Heart left ventricle (tissue), 13 donors: ENCODE measurements at regions not wholly inside any gene's neighbourhood (a gene's known extent, or its start where the extent isn't known, plus 50 kb on each side); places are given as distances from the start of the nearest gene placed in this dataset.
"Not testable (repeated sequence)": the region's sequence is repeated elsewhere in the genome, so short reads cannot be mapped to it uniquely, and the experiment has no call there.

ENCODE experiments used
- CTCF ChIP-seq, 12 donors: fragments of 200-600 bp; sonication (generic) in 4 of 12; IDR thresholded peaks; one replicate each; pipeline versions ENCODE4 v1.5.0 to v1.8.0; 2018 to 2022; ENCODE audit warnings: antibody characterized with exemption in 12 of 12, mild to moderate bottlenecking in 5 of 12
- POLR2A ChIP-seq, 2 donors: fragments of 450-650 bp; IDR thresholded peaks; one replicate each; pipeline ENCODE4 v1.6.1; 2017; ENCODE audit warnings: antibody characterized with exemption in 2 of 2, mild to moderate bottlenecking in 2 of 2, moderate library complexity in 2 of 2
- donor health status: ischemic (EF 13 %, LVEDD 7.1; RV severe dilation, severe dysfunction).
- donor health status: DM: no; HTN: yes; CAD: no.
- donor health status: DM: no; HTN: no; CAD: no.
- donor health status: ischemic (EF 25% LVEDD 6.9; RV normal size, moderate dysfunction).
- donor health status: ischemic (EF 25% LVEDD 5.7; RV mildly dilated, moderate dysfunction).
- donor health status: ischemic (EF 35%, LVEDD 5.7; RV mildly dilated, moderate dysfunction).
- donor health status: nonischemic (EF 11% LVEDD 7.7; RV severe dilation, severe dysfunction).
- donor health status: DM: yes; HTN: yes; CAD: no.
- donor health status: PGD.
- donor health status: ischemic (EF 29% LVEDD 5.4; RV normal size, mild dysfunction).
- donor health status: nonischemic (EF 23%, LVEDD 6.1; RV moderate dilation, normal function).

DNA sequence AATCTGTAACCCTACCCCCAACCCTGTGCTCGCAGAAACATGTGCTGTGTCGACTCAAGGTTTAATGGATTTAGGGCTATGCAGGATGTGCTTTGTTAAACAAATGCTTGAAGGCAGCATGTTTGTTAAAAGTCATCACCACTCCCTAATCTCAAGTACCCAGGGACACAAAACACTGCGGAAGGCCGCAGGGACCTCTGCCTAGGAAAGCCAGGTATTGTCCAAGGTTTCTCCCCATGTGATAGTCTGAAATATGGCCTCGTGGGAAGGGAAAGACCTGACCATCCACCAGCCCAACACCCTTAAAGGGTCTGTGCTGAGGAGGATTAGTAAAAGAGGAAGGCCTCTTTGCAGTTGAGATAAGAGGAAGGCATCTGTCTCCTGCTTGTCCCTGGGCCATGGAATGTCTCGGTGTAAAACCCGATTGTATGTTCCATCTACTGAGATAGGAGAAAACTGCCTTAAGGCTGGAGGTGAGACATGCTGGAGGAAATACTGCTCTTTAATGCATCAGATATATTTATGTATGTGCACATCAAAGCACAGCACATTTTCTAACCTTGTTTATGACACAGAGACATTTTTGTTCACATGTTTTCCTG is 94.4 kb downstream of the LSM3 start:
- TF ChIP-seq CTCF, POLR2A (IDR thresholded peaks at IDR 0.05): not testable (repeated sequence)
